Vagina (tissue), 2 donors: ENCODE measurements at regions not wholly inside any gene's neighbourhood (a gene's known extent, or its start where the extent isn't known, plus 50 kb on each side); places are given as distances from the start of the nearest gene placed in this dataset.
A peak's percentile ranks its signal among the peaks of the same experiment; 100 is the strongest.

Source experiments
- CTCF ChIP-seq, 3 experiments: fragments of 450-650 bp in 2 of 3; fragments of 200-600 bp in 1 of 3; sonication (generic) in 1 of 3; IDR thresholded peaks; one replicate each; pipeline ENCODE4 v1.5.1; 2017 to 2019; ENCODE audit warnings: antibody characterized with exemption in 3 of 3, mild to moderate bottlenecking in 2 of 3, moderate library complexity in 2 of 3
- POLR2A ChIP-seq, 2 donors: fragments of 450-650 bp; IDR thresholded peaks; one replicate each; pipeline ENCODE4 v1.6.1; 2017; ENCODE audit warnings: antibody characterized with exemption in 2 of 2, mild to moderate bottlenecking in 2 of 2, moderate library complexity in 2 of 2
- POLR2AphosphoS5 ChIP-seq, 2 donors: sonication (generic); formaldehyde crosslinking; IDR thresholded peaks; one replicate each; pipeline ENCODE4 v1.9.0; 2017; ENCODE audit warnings: antibody characterized with exemption in 2 of 2, mild to moderate bottlenecking in 2 of 2, low read depth in 1 of 2; ENCODE audit not compliant: insufficient read depth in 1 of 2

DNA sequence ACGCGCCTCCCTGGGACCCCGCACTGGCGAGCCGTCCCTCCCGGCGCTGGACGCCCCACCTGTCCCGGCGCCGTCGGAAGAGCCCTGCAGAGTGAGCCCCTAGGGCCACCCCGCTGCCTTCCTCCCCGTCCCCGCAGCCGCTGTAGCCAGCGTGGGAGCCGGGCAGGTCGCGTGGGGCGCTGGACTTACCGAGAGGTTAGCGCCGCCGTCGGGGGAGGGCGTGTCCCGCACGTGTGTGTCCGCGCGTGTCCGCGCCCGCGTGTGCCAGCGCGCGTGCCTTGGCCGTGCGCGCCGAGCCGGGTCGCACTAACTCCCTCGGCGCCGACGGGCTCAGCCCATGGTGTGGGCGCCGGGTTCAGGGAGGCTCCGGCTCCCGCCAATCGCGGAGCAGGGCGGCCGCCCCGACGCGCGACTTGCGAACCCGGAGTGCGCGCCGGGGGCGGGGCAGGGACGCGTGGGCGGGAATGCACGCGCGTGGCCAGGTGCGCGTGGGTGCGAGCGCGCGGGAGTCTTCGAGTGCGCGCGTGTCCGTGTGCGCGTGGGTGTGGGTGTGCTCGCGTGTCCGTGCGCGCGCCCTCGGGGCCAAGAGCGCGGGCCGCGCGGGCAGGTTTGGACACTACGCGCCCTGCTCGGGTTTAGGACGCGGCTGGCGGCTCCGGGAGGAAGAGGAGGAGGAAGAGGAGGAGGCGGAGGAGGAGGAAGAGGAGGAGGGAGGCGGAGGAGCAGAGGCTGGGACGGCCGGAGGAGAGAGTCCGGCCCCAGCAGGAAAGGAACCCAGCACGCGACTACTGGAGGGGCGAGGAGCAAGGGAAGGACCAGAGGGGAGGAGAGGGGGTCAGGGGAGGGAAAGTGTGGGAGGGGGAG, 145.2 kb upstream of the ETS2 start:
- TF ChIP-seq POLR2A (IDR thresholded peaks at IDR 0.05), result peak in 1 of 2 donors; percentile 7
- no peak for TF ChIP-seq CTCF (IDR thresholded peaks at IDR 0.05)
- no peak for TF ChIP-seq POLR2AphosphoS5 (IDR thresholded peaks at IDR 0.05; ENCODE audit: insufficient read depth in 1 of 2, low read depth in 1 of 2)
